K562 (cell line): ENCODE measurements at regions not wholly inside any gene's neighbourhood (a gene's known extent, or its start where the extent isn't known, plus 50 kb on each side); places are given as distances from the start of the nearest gene placed in this dataset.

Experiments
- ATAC-seq: fragments of 200-7000 bp; cut with Tn5 transposase; 3 replicates; pipeline ENCODE4 v1.9.1; 2020; ENCODE audit warnings: moderate library complexity
- BruUV-seq: library from RNA; stranded (reverse); fragments of 400-500 nt; replicated peaks from 2 replicates; lab custom pipeline; 2021; lab: Mats Ljungman, UMichigan
- CTCF ChIA-PET: fragments of 300-600 bp; formaldehyde crosslinking; extraction: SDS; loops from one replicate; lab custom pipeline; 2021; ENCODE audit warnings: low intra/inter-chr PET ratio; lab: Yijun Ruan, JAX
- POLR2A ChIA-PET: fragments of 300-600, 350-650 bp; sonication (Branson Sonifier 250); formaldehyde crosslinking; extraction: SDS; loops from one replicate; lab custom pipeline; 2021; ENCODE audit warnings: antibody characterized with exemption, inconsistent platforms; lab: Yijun Ruan, JAX
- DNase-seq, 4 experiments: peaks; one replicate each; pipeline versions ENCODE4 v3.0.0 to v3.0.0-alpha.2; 2011 to 2018; ENCODE audit warnings: low spot score in 3 of 4, mixed read lengths in 3 of 4; ENCODE audit errors: extremely low read depth in 1 of 4
- FAIRE-seq: peaks from 2 replicates; lab custom pipeline; 2011; peaks lifted over from hg19 to GRCh38; lab: Jason Lieb, UNC
- H2AFZ ChIP-seq: 2 replicates; pipeline ENCODE4 v1.6.0; 2011; ENCODE audit warnings: low read depth, low read length, control low read depth, inconsistent platforms
- H3K27ac ChIP-seq: fragments of 200-600 bp; 3 replicates; pipeline ENCODE4 v1.8.0; 2011; ENCODE audit warnings: low read depth, mild to moderate bottlenecking, control low read depth, inconsistent platforms, low read length, moderate library complexity, mixed read lengths; ENCODE audit errors: extremely low read depth
- H3K27me3 ChIP-seq, 2 experiments: fragments of 300-600 bp in 1 of 2; 2 replicates in 1 of 2; 3 replicates in 1 of 2; pipeline versions ENCODE4 v1.6.0 to v1.8.0; 2011; ENCODE audit warnings: inconsistent platforms in 2 of 2, low read length in 2 of 2, mild to moderate bottlenecking in 1 of 2, mixed read lengths in 1 of 2, moderate library complexity in 1 of 2; ENCODE audit not compliant: control insufficient read depth in 2 of 2, insufficient read depth in 2 of 2
- H3K36me3 ChIP-seq: fragments of 300-600 bp; 3 replicates; pipeline ENCODE4 v1.8.0; 2011; ENCODE audit warnings: mild to moderate bottlenecking, low read length, inconsistent platforms; ENCODE audit not compliant: control insufficient read depth, insufficient read depth
- H3K4me1 ChIP-seq, 2 experiments: fragments of 200-600 bp in 1 of 2; replicated peaks in 1 of 2; 2 replicates in 1 of 2; 3 replicates in 1 of 2; pipeline versions ENCODE4 v1.5.1 to v1.8.0; 2011; ENCODE audit warnings: inconsistent platforms in 2 of 2, low read length in 2 of 2, mild to moderate bottlenecking in 1 of 2, mixed read lengths in 1 of 2, moderate library complexity in 1 of 2; ENCODE audit not compliant: control insufficient read depth in 2 of 2, insufficient read depth in 2 of 2
- H3K4me2 ChIP-seq: 2 replicates; pipeline ENCODE4 v1.6.1; 2011; ENCODE audit warnings: low read length, control low read depth, inconsistent platforms, mixed read lengths; ENCODE audit not compliant: insufficient read depth
- H3K4me3 ChIP-seq: fragments of 200-600 bp; sonication (generic), shearing (Covaris generic); 2 replicates; pipeline ENCODE4 v1.5.1; 2016; ENCODE audit warnings: control low read depth, inconsistent platforms
- H3K79me2 ChIP-seq: fragments of 200-600 bp; 3 replicates; pipeline ENCODE4 v1.8.0; 2011; ENCODE audit warnings: low read length, inconsistent platforms; ENCODE audit not compliant: control insufficient read depth, insufficient read depth
- H3K9ac ChIP-seq, 2 experiments: 2 replicates each; pipeline versions ENCODE4 v1.6.0 to v1.6.1; 2011; ENCODE audit warnings: low read depth in 2 of 2, low read length in 2 of 2, control low read depth in 1 of 2, inconsistent platforms in 1 of 2, mild to moderate bottlenecking in 1 of 2, mixed read lengths in 1 of 2; ENCODE audit not compliant: insufficient read depth in 1 of 2
- H3K9me1 ChIP-seq: one replicate; pipeline ENCODE4 v1.6.0; 2011; ENCODE audit warnings: inconsistent platforms, mild to moderate bottlenecking, low read length, moderate library complexity; ENCODE audit not compliant: control insufficient read depth, insufficient read depth
- H3K9me3 ChIP-seq: replicated peaks from 2 replicates; pipeline ENCODE4 v1.5.1; 2011; ENCODE audit warnings: low read depth, low read length, inconsistent platforms; ENCODE audit not compliant: control insufficient read depth, insufficient read depth
- H4K20me1 ChIP-seq: replicated peaks from 2 replicates; pipeline ENCODE4 v1.6.1; 2011; ENCODE audit warnings: low read length, inconsistent platforms, mixed read lengths; ENCODE audit not compliant: control insufficient read depth, insufficient read depth
- GATAD2A ChIP-seq: fragments of 450-650 bp; IDR thresholded peaks from 2 replicates; pipeline ENCODE4 v1.6.1; 2017
- MYC ChIP-seq, 2 experiments: fragments of 250-450 bp in 1 of 2; sonication (Bioruptor Pico) in 1 of 2; IDR thresholded peaks; 2 replicates each; pipeline versions ENCODE4 v1.5.1 to v1.6.1; 2012 to 2021; ENCODE audit warnings: low read depth in 2 of 2, borderline replicate concordance in 1 of 2, improper control_type of control experiment in 1 of 2, low read length in 1 of 2, mild to moderate bottlenecking in 1 of 2, moderate library complexity in 1 of 2
- NFXL1 ChIP-seq: fragments of 450-650 bp; formaldehyde crosslinking; IDR thresholded peaks from 2 replicates; pipeline ENCODE4 v1.4.0; 2021; ENCODE audit warnings: mild to moderate bottlenecking
- PTTG1 ChIP-seq: fragments of 450-650 bp; IDR thresholded peaks from 2 replicates; pipeline ENCODE4 v1.6.1; 2016; ENCODE audit warnings: low read depth, mild to moderate bottlenecking, missing genetic modification characterization, missing compliant biosample characterization
- RFX1 ChIP-seq: fragments of 450-650 bp; IDR thresholded peaks from 2 replicates; pipeline ENCODE4 v1.6.1; 2016; ENCODE audit warnings: mild to moderate bottlenecking, moderate library complexity
- SIN3B ChIP-seq: fragments of 450-650 bp; IDR thresholded peaks from 2 replicates; pipeline ENCODE4 v1.6.1; 2017; ENCODE audit warnings: low read depth, mild to moderate bottlenecking, moderate library complexity
- ZNF146 ChIP-seq: IDR thresholded peaks from one replicate; pipeline ENCODE4 v1.6.1; 2018; ENCODE audit warnings: missing compliant biosample characterization; ENCODE audit not compliant: unreplicated experiment
- WGBS: fragments of 100-300 bp; shearing (Covaris generic); methylation state at CpG from one replicate; pipeline ENCODE4 v1.1.6; 2016; ENCODE audit warnings: low coverage, mixed read lengths; ENCODE audit not compliant: insufficient coverage; ENCODE audit errors: missing lambda C conversion rate; 5-methylcytosine and 5-hydroxymethylcytosine counted together
- in situ Hi-C: fragments of 300-500 bp; cut with MboI; formaldehyde crosslinking; loops from 4 replicates; pipeline ENCODE4 v1.15.0; 2018; ENCODE audit warnings: inconsistent platforms, mixed read lengths
- intact Hi-C: fragments of 100-400 bp; cut with micrococcal nuclease; formaldehyde crosslinking; loops from 2 replicates; pipeline ENCODE4 v1.14.2; 2022
- TF ChIP-seq, protein P1 (sequence below): fragments of 450-650 bp; IDR thresholded peaks from 2 replicates; pipeline ENCODE4 v1.6.1; 2017; ENCODE audit warnings: mild to moderate bottlenecking, moderate library complexity
- TF ChIP-seq, protein P2 (sequence below): sonication (generic); formaldehyde crosslinking; IDR thresholded peaks from 2 replicates; pipeline ENCODE4 v1.8.0; 2022; ENCODE audit warnings: mild to moderate bottlenecking, missing genetic modification reagents, borderline replicate concordance
- TF ChIP-seq, protein P3 (sequence below): fragments of 450-650 bp; formaldehyde crosslinking; IDR thresholded peaks from 2 replicates; pipeline ENCODE4 v1.4.0; 2022; ENCODE audit warnings: mild to moderate bottlenecking, moderate library complexity
- TF ChIP-seq, protein P4 (sequence below): fragments of 450-650 bp; conservative IDR thresholded peaks from 2 replicates; pipeline ENCODE4 v1.6.1; 2016; ENCODE audit warnings: missing genetic modification characterization, low read depth, mild to moderate bottlenecking, missing compliant biosample characterization, moderate library complexity

DNA sequence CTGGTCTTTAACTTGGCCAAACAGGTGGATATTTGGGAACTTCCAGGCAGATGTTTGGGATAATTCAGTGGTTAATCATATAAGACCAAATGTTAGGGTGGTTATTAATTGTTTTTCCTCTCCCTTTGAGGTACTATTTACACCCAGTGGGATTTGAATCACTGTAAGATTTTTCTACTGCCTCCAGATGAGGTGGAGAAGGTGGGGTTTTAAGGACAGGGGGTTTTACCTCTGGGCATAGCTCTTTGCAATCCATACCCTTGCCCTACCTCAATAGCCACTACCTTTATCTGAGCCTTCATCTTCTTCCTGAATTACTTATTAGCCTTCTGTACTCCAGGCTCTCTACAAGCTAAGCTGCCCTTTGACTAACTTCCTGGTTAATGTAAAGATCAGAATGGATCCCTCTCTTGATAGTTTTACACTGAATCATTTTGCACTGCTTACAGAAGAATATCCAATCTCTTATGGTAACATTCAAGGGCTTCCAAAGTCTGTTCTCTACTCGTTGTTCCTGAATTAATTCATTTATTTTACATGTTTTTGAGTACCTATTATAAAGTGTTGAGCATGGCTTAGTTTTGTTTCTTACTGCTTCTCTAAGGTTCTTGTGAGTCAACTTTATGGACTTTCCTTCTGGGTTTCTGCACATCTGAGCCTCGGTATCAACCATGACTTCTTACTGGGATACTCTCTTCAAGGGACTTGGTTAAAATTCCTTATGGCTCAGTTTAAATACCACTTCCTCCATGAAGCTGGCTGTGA lies 331.2 kb upstream of the TBL1XR1 start:
- H3K27ac ChIP-seq = no peak overlapping the region
- WGBS = 5% methylated on average over 2 of the region's 2 CpGs
- H3K9ac ChIP-seq = no peak overlapping the region
- intact Hi-C loops (no loop called here), in situ Hi-C loops (no loop called here)
- DNase-seq (no peak), ATAC-seq (no peak)
- no peaks in the 10 kb centered on the region for H3K79me2 ChIP-seq
- CTCF ChIA-PET = no interaction called here
- H3K4me2 ChIP-seq = no peak overlapping the region
- no peaks in the 10 kb centered on the region for H3K9me3 ChIP-seq
- TF ChIP-seq PTTG1 = no peak
- TF ChIP-seq, protein P1, sequence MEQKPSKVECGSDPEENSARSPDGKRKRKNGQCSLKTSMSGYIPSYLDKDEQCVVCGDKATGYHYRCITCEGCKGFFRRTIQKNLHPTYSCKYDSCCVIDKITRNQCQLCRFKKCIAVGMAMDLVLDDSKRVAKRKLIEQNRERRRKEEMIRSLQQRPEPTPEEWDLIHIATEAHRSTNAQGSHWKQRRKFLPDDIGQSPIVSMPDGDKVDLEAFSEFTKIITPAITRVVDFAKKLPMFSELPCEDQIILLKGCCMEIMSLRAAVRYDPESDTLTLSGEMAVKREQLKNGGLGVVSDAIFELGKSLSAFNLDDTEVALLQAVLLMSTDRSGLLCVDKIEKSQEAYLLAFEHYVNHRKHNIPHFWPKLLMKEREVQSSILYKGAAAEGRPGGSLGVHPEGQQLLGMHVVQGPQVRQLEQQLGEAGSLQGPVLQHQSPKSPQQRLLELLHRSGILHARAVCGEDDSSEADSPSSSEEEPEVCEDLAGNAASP = no peak
- TF ChIP-seq, protein P2, sequence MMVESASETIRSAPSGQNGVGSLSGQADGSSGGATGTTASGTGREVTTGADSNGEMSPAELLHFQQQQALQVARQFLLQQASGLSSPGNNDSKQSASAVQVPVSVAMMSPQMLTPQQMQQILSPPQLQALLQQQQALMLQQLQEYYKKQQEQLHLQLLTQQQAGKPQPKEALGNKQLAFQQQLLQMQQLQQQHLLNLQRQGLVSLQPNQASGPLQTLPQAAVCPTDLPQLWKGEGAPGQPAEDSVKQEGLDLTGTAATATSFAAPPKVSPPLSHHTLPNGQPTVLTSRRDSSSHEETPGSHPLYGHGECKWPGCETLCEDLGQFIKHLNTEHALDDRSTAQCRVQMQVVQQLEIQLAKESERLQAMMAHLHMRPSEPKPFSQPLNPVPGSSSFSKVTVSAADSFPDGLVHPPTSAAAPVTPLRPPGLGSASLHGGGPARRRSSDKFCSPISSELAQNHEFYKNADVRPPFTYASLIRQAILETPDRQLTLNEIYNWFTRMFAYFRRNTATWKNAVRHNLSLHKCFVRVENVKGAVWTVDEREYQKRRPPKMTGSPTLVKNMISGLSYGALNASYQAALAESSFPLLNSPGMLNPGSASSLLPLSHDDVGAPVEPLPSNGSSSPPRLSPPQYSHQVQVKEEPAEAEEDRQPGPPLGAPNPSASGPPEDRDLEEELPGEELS (CRISPR knock-in tag) = no peak
- no peak for TF ChIP-seq SIN3B
- TF ChIP-seq MYC (IDR thresholded peaks at IDR 0.05; ENCODE audit: low read depth, low read length) = no peak
- no peak for TF ChIP-seq MYC (CRISPR knock-in tag; IDR thresholded peaks at IDR 0.05; ENCODE audit: borderline replicate concordance, low read depth)
- TF ChIP-seq GATAD2A = no peak
- no peak for TF ChIP-seq NFXL1 (CRISPR knock-in tag)
- TF ChIP-seq, protein P3, sequence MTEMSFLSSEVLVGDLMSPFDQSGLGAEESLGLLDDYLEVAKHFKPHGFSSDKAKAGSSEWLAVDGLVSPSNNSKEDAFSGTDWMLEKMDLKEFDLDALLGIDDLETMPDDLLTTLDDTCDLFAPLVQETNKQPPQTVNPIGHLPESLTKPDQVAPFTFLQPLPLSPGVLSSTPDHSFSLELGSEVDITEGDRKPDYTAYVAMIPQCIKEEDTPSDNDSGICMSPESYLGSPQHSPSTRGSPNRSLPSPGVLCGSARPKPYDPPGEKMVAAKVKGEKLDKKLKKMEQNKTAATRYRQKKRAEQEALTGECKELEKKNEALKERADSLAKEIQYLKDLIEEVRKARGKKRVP (CRISPR knock-in tag) = no peak
- no peak for TF ChIP-seq ZNF146 (CRISPR knock-in tag)
- no peak for TF ChIP-seq RFX1
- TF ChIP-seq, protein P4, sequence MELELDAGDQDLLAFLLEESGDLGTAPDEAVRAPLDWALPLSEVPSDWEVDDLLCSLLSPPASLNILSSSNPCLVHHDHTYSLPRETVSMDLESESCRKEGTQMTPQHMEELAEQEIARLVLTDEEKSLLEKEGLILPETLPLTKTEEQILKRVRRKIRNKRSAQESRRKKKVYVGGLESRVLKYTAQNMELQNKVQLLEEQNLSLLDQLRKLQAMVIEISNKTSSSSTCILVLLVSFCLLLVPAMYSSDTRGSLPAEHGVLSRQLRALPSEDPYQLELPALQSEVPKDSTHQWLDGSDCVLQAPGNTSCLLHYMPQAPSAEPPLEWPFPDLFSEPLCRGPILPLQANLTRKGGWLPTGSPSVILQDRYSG (tag) = no peak
- TF ChIP-seq, all 486 proteins: peak for 0
- BruUV-seq = no TSS peak
- POLR2A ChIA-PET = interaction anchor here (2.0 kb wide), 1 partner anchor 22 kb away, joined by 5 read pairs; no protein-coding TSS in a partner anchor
- Histone ChIP-seq H3K36me3 (no peaks in the 10 kb centered on the region), H3K27me3 (no peaks in the 10 kb centered on the region), H2AFZ (no peak overlapping the region; the same call in 1 of the 2 replicates), H3K4me3 (no peak overlapping the region), H3K9me1 (no peaks in the 10 kb centered on the region), H3K4me1 (no peaks in the 10 kb centered on the region; a peak in 1 of 5 replicates), H4K20me1 (no peaks in the 10 kb centered on the region)
- no peak for FAIRE-seq
